Skeletal muscle satellite cell (primary cell): ENCODE measurements at regions not wholly inside any gene's neighbourhood (a gene's known extent, or its start where the extent isn't known, plus 50 kb on each side); places are given as distances from the start of the nearest gene placed in this dataset.

Experiments used
- H3K27me3 ChIP-seq: 2 replicates; pipeline ENCODE4 v1.7.0; 2013; ENCODE audit warnings: low read length; ENCODE audit not compliant: control insufficient read depth, insufficient read depth
- H3K36me3 ChIP-seq: 2 replicates; pipeline ENCODE4 v1.7.0; 2013; ENCODE audit warnings: mild to moderate bottlenecking, control low read depth, low read length; ENCODE audit not compliant: insufficient read depth
- H3K4me1 ChIP-seq: 2 replicates; pipeline ENCODE4 v1.7.0; 2013; ENCODE audit warnings: low read length; ENCODE audit not compliant: control insufficient read depth, insufficient read depth
- H3K4me2 ChIP-seq: 2 replicates; pipeline ENCODE4 v1.7.0; 2013; ENCODE audit warnings: mild to moderate bottlenecking, low read length
- H3K4me3 ChIP-seq: 2 replicates; pipeline ENCODE4 v1.7.0; 2013; ENCODE audit warnings: low read length
- H3K9ac ChIP-seq: 2 replicates; pipeline ENCODE4 v1.7.0; 2013; ENCODE audit warnings: mild to moderate bottlenecking, low read depth, low read length, moderate library complexity
- H3K9me3 ChIP-seq: replicated peaks from 2 replicates; pipeline ENCODE4 v1.7.0; 2013; ENCODE audit warnings: mild to moderate bottlenecking, control low read depth, low read length

- Histone ChIP-seq H3K4me2 (no peak overlapping the region), H3K4me1 (no peaks in the 10 kb centered on the region), H3K27me3 (no peaks in the 10 kb centered on the region), H3K4me3 (no peak overlapping the region), H3K9me3 (no peaks in the 10 kb centered on the region), H3K36me3 (no peaks in the 10 kb centered on the region), H3K9ac (no peak overlapping the region)
These were observed 412.4 kb upstream of the C9orf72 start for GRCh38 chr9:27985714-27986113.

DNA sequence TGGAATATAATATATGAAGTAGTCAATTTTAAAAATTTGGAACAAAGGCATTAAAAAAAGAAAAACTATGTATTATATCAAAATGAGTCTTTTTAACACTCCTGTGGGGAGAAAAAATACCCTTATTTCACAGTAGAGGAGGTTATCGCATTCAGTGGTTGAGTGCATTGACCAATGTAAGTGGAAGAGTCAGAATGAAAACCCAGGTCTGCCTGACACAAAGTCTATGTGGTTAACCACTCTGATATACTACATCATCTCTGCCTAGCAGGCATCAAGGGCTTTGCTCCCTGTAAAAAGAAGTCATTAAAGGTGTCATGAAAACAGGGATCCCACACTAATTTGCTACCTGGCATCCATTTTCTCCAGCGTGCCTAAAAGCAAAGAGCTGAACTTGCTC, 417.2 kb upstream of the C9orf72 start:
- Histone ChIP-seq H3K27me3 (no peaks in the 10 kb centered on the region), H3K9ac (no peak overlapping the region), H3K9me3 (no peaks in the 10 kb centered on the region), H3K36me3 (no peaks in the 10 kb centered on the region), H3K4me3 (no peak overlapping the region), H3K4me2 (no peak overlapping the region), H3K4me1 (no peaks in the 10 kb centered on the region)

GRCh38 chr9:27991221-27991620, 417.9 kb upstream of the C9orf72 start:
- no peak overlapping the region for H3K4me2 ChIP-seq
- no peak overlapping the region for H3K4me3 ChIP-seq
- H3K9ac ChIP-seq, result no peak overlapping the region
- no peaks in the 10 kb centered on the region for H3K9me3 ChIP-seq
- no peaks in the 10 kb centered on the region for H3K36me3 ChIP-seq
- no peaks in the 10 kb centered on the region for H3K4me1 ChIP-seq
- H3K27me3 ChIP-seq, result no peaks in the 10 kb centered on the region

GRCh38 chr9:28001096-28001495, 427.8 kb upstream of the C9orf72 start:
- no peaks in the 10 kb centered on the region for H3K36me3 ChIP-seq
- no peaks in the 10 kb centered on the region for H3K9me3 ChIP-seq
- H3K4me1 ChIP-seq, result no peaks in the 10 kb centered on the region
- no peak overlapping the region for H3K4me3 ChIP-seq
- no peaks in the 10 kb centered on the region for H3K27me3 ChIP-seq
- no peak overlapping the region for H3K9ac ChIP-seq
- no peak overlapping the region for H3K4me2 ChIP-seq

DNA sequence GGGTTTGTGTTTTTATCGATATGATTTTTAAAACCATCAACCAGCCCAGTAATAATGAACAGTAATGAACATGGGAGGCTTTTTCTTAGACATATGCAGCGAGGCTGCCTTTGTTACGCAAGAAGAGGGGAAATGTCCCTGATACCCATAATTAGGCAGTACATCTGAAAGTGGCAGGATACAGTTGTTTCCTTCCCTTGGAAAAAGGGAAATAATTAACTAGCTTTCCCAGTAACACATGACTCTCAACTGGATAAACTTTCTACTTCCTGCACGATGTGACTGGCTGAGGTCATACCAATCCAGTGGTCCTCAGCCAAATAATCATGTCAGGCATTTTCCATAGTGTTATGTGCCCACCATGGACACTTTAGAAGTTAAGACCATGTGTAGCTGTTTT, 431.6 kb upstream of the C9orf72 start:
- Histone ChIP-seq H3K36me3 (no peaks in the 10 kb centered on the region), H3K4me3 (no peak overlapping the region), H3K9me3 (no peaks in the 10 kb centered on the region), H3K9ac (no peak overlapping the region), H3K27me3 (no peaks in the 10 kb centered on the region), H3K4me1 (no peaks in the 10 kb centered on the region), H3K4me2 (no peak overlapping the region)

DNA sequence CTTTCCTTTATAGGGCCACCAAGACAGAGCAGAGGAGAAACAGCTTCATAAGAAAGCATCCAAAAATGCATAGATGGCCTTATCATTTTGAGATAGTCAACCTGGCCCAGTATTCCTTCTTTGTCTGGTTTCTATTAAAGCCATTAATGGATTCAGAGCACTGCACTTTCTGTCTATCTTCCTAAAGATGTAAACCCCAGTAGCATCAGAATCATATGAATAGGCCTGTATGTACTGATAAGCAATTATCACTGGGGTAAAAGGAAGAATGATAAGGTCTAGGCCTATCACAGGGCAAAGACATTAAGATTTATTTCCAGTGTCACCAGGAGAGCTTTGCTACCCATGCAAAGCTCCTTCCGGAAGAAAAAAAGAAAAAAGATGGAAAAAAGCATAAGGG, 432.5 kb upstream of the C9orf72 start:
- Histone ChIP-seq H3K9me3 (no peaks in the 10 kb centered on the region), H3K9ac (no peak overlapping the region), H3K4me2 (no peak overlapping the region), H3K4me3 (no peak overlapping the region), H3K4me1 (no peaks in the 10 kb centered on the region), H3K27me3 (no peaks in the 10 kb centered on the region), H3K36me3 (no peaks in the 10 kb centered on the region)

- H3K4me1 ChIP-seq, result no peaks in the 10 kb centered on the region
- no peaks in the 10 kb centered on the region for H3K27me3 ChIP-seq
- H3K9ac ChIP-seq, result no peak overlapping the region
- H3K4me3 ChIP-seq, result no peak overlapping the region
- no peaks in the 10 kb centered on the region for H3K36me3 ChIP-seq
- no peaks in the 10 kb centered on the region for H3K9me3 ChIP-seq
- H3K4me2 ChIP-seq, result no peak overlapping the region
These were observed 434.0 kb upstream of the C9orf72 start for GRCh38 chr9:28007097-28007817.

DNA sequence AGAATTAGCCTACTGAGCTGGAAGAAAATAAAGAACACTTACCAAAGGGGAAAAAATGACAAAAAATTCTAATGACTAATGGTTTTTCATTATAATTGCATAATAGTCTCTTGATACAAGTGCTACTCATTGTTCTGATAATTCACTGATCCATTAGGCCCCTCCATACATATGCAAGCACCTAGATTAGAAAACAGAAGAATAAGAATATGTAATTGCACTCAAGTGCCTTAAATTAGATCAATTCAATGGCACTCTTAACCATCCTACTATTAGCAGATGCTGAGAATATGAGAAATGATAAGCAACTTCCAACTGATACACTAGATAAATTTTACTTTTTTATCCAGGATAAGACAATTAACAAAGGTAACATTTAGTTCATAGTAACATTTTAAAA, 440.9 kb upstream of the C9orf72 start:
- Histone ChIP-seq H3K9ac (no peak overlapping the region), H3K4me2 (no peak overlapping the region), H3K36me3 (no peaks in the 10 kb centered on the region), H3K4me3 (no peak overlapping the region), H3K4me1 (no peaks in the 10 kb centered on the region), H3K27me3 (no peaks in the 10 kb centered on the region), H3K9me3 (no peaks in the 10 kb centered on the region)

DNA sequence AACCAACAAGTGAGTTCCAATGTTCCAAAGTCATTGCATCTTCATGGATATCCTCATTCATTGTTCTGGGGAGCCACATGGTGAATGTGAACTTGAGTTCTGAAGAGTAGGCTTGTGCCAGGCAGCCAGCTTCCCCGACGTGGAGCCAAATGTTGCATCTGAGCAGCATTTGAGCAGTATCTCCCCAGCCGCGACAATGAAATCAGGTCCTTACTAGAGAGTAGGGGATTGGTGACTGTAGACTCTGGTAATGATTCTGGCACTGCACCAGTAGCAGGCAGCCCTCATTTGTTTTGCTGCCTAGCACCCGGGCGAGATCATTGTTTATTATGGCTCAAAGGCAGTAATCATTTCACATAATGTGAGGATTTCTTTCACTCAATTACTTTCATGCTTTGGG, 451.4 kb upstream of the C9orf72 start:
- Histone ChIP-seq H3K4me2 (no peak overlapping the region), H3K4me3 (no peak overlapping the region)

GRCh38 chr9:28025186-28025585, 451.9 kb upstream of the C9orf72 start:
- Histone ChIP-seq H3K9ac (no peak overlapping the region), H3K9me3 (no peaks in the 10 kb centered on the region), H3K4me2 (no peak overlapping the region), H3K36me3 (no peaks in the 10 kb centered on the region), H3K4me3 (no peak overlapping the region), H3K27me3 (no peaks in the 10 kb centered on the region), H3K4me1 (no peaks in the 10 kb centered on the region)

More for the DNA sequence above, 451.4 kb upstream of the C9orf72 start:
- no peak overlapping the region for H3K9ac ChIP-seq
- H3K4me1 ChIP-seq, result no peaks in the 10 kb centered on the region
- no peaks in the 10 kb centered on the region for H3K36me3 ChIP-seq
- H3K27me3 ChIP-seq, result no peaks in the 10 kb centered on the region
- H3K9me3 ChIP-seq, result no peaks in the 10 kb centered on the region

GRCh38 chr9:28031521-28032267, 458.4 kb upstream of the C9orf72 start:
- Histone ChIP-seq H3K9me3 (no peaks in the 10 kb centered on the region), H3K4me3 (no peak overlapping the region), H3K9ac (no peak overlapping the region), H3K4me2 (no peak overlapping the region), H3K36me3 (no peaks in the 10 kb centered on the region), H3K4me1 (no peaks in the 10 kb centered on the region), H3K27me3 (no peaks in the 10 kb centered on the region)

DNA sequence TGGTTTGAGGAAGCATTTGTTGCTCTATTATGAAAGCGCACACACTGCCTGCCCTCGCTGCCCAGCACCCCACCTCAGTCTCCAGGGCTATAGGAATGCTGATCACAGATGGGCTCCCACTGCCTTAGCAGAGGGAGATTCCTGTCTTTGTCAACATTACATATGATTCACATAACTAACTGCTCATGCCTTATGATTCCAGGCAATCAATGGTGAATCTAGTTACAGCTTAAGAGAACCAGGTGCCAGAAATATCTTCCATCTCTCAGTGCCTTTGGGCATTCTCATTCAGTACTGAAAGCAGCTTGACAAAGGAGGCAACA, 458.9 kb upstream of the C9orf72 start:
- no peaks in the 10 kb centered on the region for H3K27me3 ChIP-seq
- no peak overlapping the region for H3K9ac ChIP-seq
- H3K4me1 ChIP-seq, result no peaks in the 10 kb centered on the region
- no peaks in the 10 kb centered on the region for H3K36me3 ChIP-seq
- no peaks in the 10 kb centered on the region for H3K9me3 ChIP-seq
- no peak overlapping the region for H3K4me2 ChIP-seq
- H3K4me3 ChIP-seq, result no peak overlapping the region
